ENCODE measurements at regions not wholly inside any gene's neighbourhood (a gene's known extent, or its start where the extent isn't known, plus 50 kb on each side); places are given as distances from the start of the nearest gene placed in this dataset.

DNA sequence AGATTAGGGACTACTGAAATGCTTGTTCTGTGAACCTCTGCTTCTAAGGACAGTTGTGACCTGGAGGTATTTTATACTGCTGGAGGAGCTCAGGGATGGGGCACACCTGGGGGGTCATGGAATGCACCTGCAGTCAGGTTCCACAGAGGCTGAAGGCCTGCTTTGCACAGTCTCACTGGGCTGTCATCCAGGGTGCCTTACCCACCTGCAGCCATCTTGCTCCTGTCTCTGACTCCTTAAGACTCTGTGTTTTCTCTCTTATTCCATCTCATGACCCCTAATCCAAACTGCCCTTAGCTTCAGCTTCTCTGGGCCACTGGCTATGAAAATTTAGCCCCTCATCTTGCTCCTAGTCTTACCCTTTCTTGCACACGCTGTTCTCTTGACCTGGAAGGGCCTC, 127.0 kb upstream of the SNX19 start:
- Mint-ChIP-seq H3K4me3 (ENCODE audit: unreplicated experiment) (no peak overlapping the region), H3K36me3 (ENCODE audit: insufficient read depth, unreplicated experiment) (no peaks in the 10 kb centered on the region), H3K27me3 (ENCODE audit: insufficient read depth, unreplicated experiment) (no peaks in the 10 kb centered on the region), H3K9me3 (ENCODE audit: unreplicated experiment) (peaks cover 13% of the 10 kb centered on the region), H3K27ac (ENCODE audit: low read depth, unreplicated experiment) (no peak overlapping the region), H3K4me1 (ENCODE audit: insufficient read depth, unreplicated experiment) (peaks cover 15% of the 10 kb centered on the region)
- ChIA-PET POLR2A (no interaction called here), CTCF (interaction anchor here (0.6 to 6.1 kb wide), 3 partner anchors 10 to 21 kb away, joined by 3 to 39 read pairs (median 4); no protein-coding TSS in a partner anchor)
- TF ChIP-seq, protein P1, sequence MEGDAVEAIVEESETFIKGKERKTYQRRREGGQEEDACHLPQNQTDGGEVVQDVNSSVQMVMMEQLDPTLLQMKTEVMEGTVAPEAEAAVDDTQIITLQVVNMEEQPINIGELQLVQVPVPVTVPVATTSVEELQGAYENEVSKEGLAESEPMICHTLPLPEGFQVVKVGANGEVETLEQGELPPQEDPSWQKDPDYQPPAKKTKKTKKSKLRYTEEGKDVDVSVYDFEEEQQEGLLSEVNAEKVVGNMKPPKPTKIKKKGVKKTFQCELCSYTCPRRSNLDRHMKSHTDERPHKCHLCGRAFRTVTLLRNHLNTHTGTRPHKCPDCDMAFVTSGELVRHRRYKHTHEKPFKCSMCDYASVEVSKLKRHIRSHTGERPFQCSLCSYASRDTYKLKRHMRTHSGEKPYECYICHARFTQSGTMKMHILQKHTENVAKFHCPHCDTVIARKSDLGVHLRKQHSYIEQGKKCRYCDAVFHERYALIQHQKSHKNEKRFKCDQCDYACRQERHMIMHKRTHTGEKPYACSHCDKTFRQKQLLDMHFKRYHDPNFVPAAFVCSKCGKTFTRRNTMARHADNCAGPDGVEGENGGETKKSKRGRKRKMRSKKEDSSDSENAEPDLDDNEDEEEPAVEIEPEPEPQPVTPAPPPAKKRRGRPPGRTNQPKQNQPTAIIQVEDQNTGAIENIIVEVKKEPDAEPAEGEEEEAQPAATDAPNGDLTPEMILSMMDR (IDR thresholded peaks at IDR 0.05; ENCODE audit: unreplicated experiment), result no peak
- no peak for DNase-seq (ENCODE audit: unreplicated experiment)
- intact Hi-C loops (cut with micrococcal nuclease), result no loop called here
- no TSS peak for BruUV-seq (replicated peaks)

DNA sequence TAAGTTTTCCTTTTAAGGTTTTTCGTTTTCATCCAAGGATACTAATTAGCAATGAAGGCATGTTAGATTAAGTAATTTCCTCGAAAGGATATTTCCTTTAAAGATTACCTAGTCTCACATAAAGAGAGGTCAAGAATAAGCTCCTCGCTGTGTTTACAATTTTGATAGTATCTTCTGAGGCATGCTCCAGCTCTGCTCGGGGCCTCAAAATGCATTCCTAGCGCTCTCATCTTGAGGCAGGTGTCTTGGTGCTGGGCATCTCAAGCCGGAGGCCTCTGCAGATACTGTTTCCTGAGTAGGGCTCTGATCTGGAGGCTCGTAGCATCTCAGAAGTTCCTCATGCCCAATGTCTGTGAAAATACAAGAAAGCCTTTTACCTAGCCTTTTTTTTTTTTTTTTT, 128.6 kb upstream of the SNX19 start:
- intact Hi-C loops (cut with micrococcal nuclease), result no loop called here

DNA sequence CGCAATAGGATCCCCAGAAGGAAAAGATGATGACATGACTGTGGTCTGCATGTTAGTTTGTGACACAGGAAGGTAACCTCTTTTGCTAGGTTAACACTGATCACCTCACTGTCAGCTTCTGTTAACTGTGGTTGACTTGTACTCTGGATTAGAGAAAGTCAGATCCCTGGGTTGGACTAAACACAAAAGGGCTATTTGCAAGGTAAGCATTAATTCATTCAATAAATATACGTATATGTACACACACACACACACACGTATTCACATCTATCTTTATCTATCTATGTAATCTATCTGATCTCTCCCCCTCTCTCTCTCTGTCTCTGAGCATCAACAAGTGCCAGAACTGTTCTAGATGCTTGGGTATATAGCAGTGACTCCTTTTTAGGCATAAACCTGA, 136.1 kb upstream of the SNX19 start:
- intact Hi-C loops (cut with micrococcal nuclease), result no loop called here
- no peak overlapping the region for H3K27ac Mint-ChIP-seq (ENCODE audit: low read depth, unreplicated experiment)
- H3K4me1 Mint-ChIP-seq (ENCODE audit: insufficient read depth, unreplicated experiment), result no peaks in the 10 kb centered on the region
- H3K4me3 Mint-ChIP-seq (ENCODE audit: unreplicated experiment), result no peak overlapping the region
- TF ChIP-seq, protein P1 (IDR thresholded peaks at IDR 0.05; ENCODE audit: unreplicated experiment), result no peak
- no peak for DNase-seq (ENCODE audit: unreplicated experiment)
- ChIA-PET POLR2A (no interaction called here), CTCF (interaction anchor here (0.7 kb wide), 1 partner anchor 13 kb away, joined by 3 read pairs; no protein-coding TSS in a partner anchor)
- peaks cover 30% of the 10 kb centered on the region for H3K27me3 Mint-ChIP-seq (ENCODE audit: insufficient read depth, unreplicated experiment)
- BruUV-seq (replicated peaks), result no TSS peak
- no peaks in the 10 kb centered on the region for H3K36me3 Mint-ChIP-seq (ENCODE audit: insufficient read depth, unreplicated experiment)
- H3K9me3 Mint-ChIP-seq (ENCODE audit: unreplicated experiment), result peaks cover 6% of the 10 kb centered on the region

More for the DNA sequence above, 128.6 kb upstream of the SNX19 start:
- DNase-seq (ENCODE audit: unreplicated experiment), result no peak
- POLR2A ChIA-PET, result interaction anchor here (0.6 kb wide), 1 partner anchor 9 kb away, joined by 3 read pairs; no protein-coding TSS in a partner anchor
- CTCF ChIA-PET, result interaction anchor here (0.6 to 6.1 kb wide), 3 partner anchors 19 to 1928 kb away, joined by 3 to 39 read pairs (median 5); no protein-coding TSS in a partner anchor
- H3K27ac Mint-ChIP-seq (ENCODE audit: low read depth, unreplicated experiment), result no peak overlapping the region
- no TSS peak for BruUV-seq (replicated peaks)
- no peaks in the 10 kb centered on the region for H3K36me3 Mint-ChIP-seq (ENCODE audit: insufficient read depth, unreplicated experiment)
- no peak overlapping the region for H3K4me3 Mint-ChIP-seq (ENCODE audit: unreplicated experiment)
- TF ChIP-seq, protein P1 (IDR thresholded peaks at IDR 0.05; ENCODE audit: unreplicated experiment), result no peak
- peaks cover 13% of the 10 kb centered on the region for H3K9me3 Mint-ChIP-seq (ENCODE audit: unreplicated experiment)
- no peaks in the 10 kb centered on the region for H3K27me3 Mint-ChIP-seq (ENCODE audit: insufficient read depth, unreplicated experiment)
- peaks cover 15% of the 10 kb centered on the region for H3K4me1 Mint-ChIP-seq (ENCODE audit: insufficient read depth, unreplicated experiment)

DNA sequence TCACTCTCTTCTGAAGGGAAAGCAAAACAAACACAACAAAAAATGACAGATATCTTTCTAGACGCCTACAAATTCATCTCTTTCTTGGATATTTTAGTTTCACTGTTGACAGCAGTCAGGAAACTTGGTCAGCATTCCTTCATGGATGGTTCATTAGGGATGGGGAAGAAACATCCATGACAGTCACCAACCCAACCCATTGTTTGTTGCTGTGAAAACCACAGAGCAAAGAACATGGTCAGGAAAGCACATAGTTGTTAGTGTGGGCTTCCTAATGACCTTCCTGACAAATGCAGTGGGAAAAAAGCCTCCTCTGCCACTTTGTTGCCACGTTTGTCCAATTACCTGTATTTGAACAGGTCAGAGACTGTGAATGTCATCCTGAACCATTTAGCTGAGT, 139.8 kb upstream of the SNX19 start:
- H3K4me3 Mint-ChIP-seq (ENCODE audit: unreplicated experiment), result no peak overlapping the region
- DNase-seq (ENCODE audit: unreplicated experiment), result no peak
- intact Hi-C loops (cut with micrococcal nuclease), result no loop called here
- ChIA-PET CTCF (interaction anchor here (0.7 to 1.8 kb wide), 3 partner anchors 9 to 618 kb away, joined by 3 to 7 read pairs (median 3); no protein-coding TSS in a partner anchor), POLR2A (no interaction called here)
- H3K36me3 Mint-ChIP-seq (ENCODE audit: insufficient read depth, unreplicated experiment), result no peaks in the 10 kb centered on the region
- TF ChIP-seq, protein P1 (IDR thresholded peaks at IDR 0.05; ENCODE audit: unreplicated experiment), result no peak
- no peaks in the 10 kb centered on the region for H3K4me1 Mint-ChIP-seq (ENCODE audit: insufficient read depth, unreplicated experiment)
- no TSS peak for BruUV-seq (replicated peaks)
- peaks cover 37% of the 10 kb centered on the region for H3K27me3 Mint-ChIP-seq (ENCODE audit: insufficient read depth, unreplicated experiment)
- no peak overlapping the region for H3K27ac Mint-ChIP-seq (ENCODE audit: low read depth, unreplicated experiment)
- no peaks in the 10 kb centered on the region for H3K9me3 Mint-ChIP-seq (ENCODE audit: unreplicated experiment)

Data from MCF 10A (cell line).